Ishikawa (cell line): ENCODE measurements at regions not wholly inside any gene's neighbourhood (a gene's known extent, or its start where the extent isn't known, plus 50 kb on each side); places are given as distances from the start of the nearest gene placed in this dataset.

Experiments
- CEBPB ChIP-seq: IDR thresholded peaks from 2 replicates; pipeline ENCODE4 v1.6.1; 2012
- CREB1 ChIP-seq: IDR thresholded peaks from 2 replicates; pipeline ENCODE4 v1.6.1; 2012; ENCODE audit warnings: low read depth
- EGR1 ChIP-seq: IDR thresholded peaks from 2 replicates; pipeline ENCODE4 v1.6.1; 2012
- EP300 ChIP-seq: IDR thresholded peaks from 2 replicates; pipeline ENCODE4 v1.6.1; 2012; ENCODE audit warnings: borderline replicate concordance
- FOXM1 ChIP-seq: IDR thresholded peaks from 2 replicates; pipeline ENCODE4 v1.6.1; 2012; ENCODE audit warnings: low read depth, borderline replicate concordance
- MAX ChIP-seq: IDR thresholded peaks from 2 replicates; pipeline ENCODE4 v1.6.1; 2012
- NFIC ChIP-seq: IDR thresholded peaks from 2 replicates; pipeline ENCODE4 v1.6.1; 2012
- RAD21 ChIP-seq: IDR thresholded peaks from 2 replicates; pipeline ENCODE4 v1.6.1; 2012; ENCODE audit warnings: low read depth
- REST ChIP-seq: IDR thresholded peaks from 2 replicates; pipeline ENCODE4 v1.6.1; 2012; ENCODE audit warnings: low read depth, mild to moderate bottlenecking
- TAF1 ChIP-seq: IDR thresholded peaks from 2 replicates; pipeline ENCODE4 v1.6.1; 2012; ENCODE audit warnings: low read depth, mild to moderate bottlenecking
- TCF12 ChIP-seq: IDR thresholded peaks from 2 replicates; pipeline ENCODE4 v1.6.1; 2012; ENCODE audit warnings: low read depth
- TEAD4 ChIP-seq: IDR thresholded peaks from 2 replicates; pipeline ENCODE4 v1.6.1; 2012
- YY1 ChIP-seq: IDR thresholded peaks from 2 replicates; pipeline ENCODE4 v1.6.1; 2012; ENCODE audit warnings: low read depth
- ZBTB7A ChIP-seq: IDR thresholded peaks from 2 replicates; pipeline ENCODE4 v1.6.1; 2012; ENCODE audit warnings: low read depth

GRCh38 chr6:14849185-14849584, 396.7 kb upstream of the JARID2 start:
- TF ChIP-seq MAX, result no peak
- TF ChIP-seq ZBTB7A, result no peak
- no peak for TF ChIP-seq TAF1
- no peak for TF ChIP-seq FOXM1
- TF ChIP-seq YY1, result no peak
- no peak for TF ChIP-seq TEAD4
- no peak for TF ChIP-seq RAD21
- TF ChIP-seq TCF12, result no peak
- no peak for TF ChIP-seq EP300
- no peak for TF ChIP-seq CREB1
- no peak for TF ChIP-seq EGR1
- TF ChIP-seq CEBPB, result no peak
- TF ChIP-seq REST, result no peak
- no peak for TF ChIP-seq NFIC
